SU-DHL-6 (cell line): ENCODE measurements at regions not wholly inside any gene's neighbourhood (a gene's known extent, or its start where the extent isn't known, plus 50 kb on each side); places are given as distances from the start of the nearest gene placed in this dataset.

ENCODE experiments used
- CTCF ChIP-seq: fragments of 200-600 bp; sonication (generic); IDR thresholded peaks from one replicate; pipeline ENCODE4 v1.5.1; 2017; ENCODE audit warnings: antibody characterized with exemption, mild to moderate bottlenecking, low read length, moderate library complexity; ENCODE audit not compliant: insufficient read depth, poor library complexity, severe bottlenecking
- EZH2phosphoT487 ChIP-seq: fragments of 200-600 bp; sonication (generic), shearing (Covaris generic); conservative IDR thresholded peaks from 2 replicates; pipeline ENCODE4 v1.6.1; 2018; ENCODE audit warnings: mild to moderate bottlenecking, antibody characterized with exemption, low read length, moderate library complexity, mixed read lengths

- no peak for TF ChIP-seq CTCF
- no peak for TF ChIP-seq EZH2phosphoT487
Measured at GRCh38 chr10:58094985-58095718, 172.5 kb downstream of the IPMK start.
